Ishikawa (cell line): ENCODE measurements at regions not wholly inside any gene's neighbourhood (a gene's known extent, or its start where the extent isn't known, plus 50 kb on each side); places are given as distances from the start of the nearest gene placed in this dataset.

Experiments used
- CEBPB ChIP-seq: IDR thresholded peaks from 2 replicates; pipeline ENCODE4 v1.6.1; 2012
- CREB1 ChIP-seq: IDR thresholded peaks from 2 replicates; pipeline ENCODE4 v1.6.1; 2012; ENCODE audit warnings: low read depth
- EGR1 ChIP-seq: IDR thresholded peaks from 2 replicates; pipeline ENCODE4 v1.6.1; 2012
- EP300 ChIP-seq: IDR thresholded peaks from 2 replicates; pipeline ENCODE4 v1.6.1; 2012; ENCODE audit warnings: borderline replicate concordance
- FOXM1 ChIP-seq: IDR thresholded peaks from 2 replicates; pipeline ENCODE4 v1.6.1; 2012; ENCODE audit warnings: low read depth, borderline replicate concordance
- MAX ChIP-seq: IDR thresholded peaks from 2 replicates; pipeline ENCODE4 v1.6.1; 2012
- NFIC ChIP-seq: IDR thresholded peaks from 2 replicates; pipeline ENCODE4 v1.6.1; 2012
- RAD21 ChIP-seq: IDR thresholded peaks from 2 replicates; pipeline ENCODE4 v1.6.1; 2012; ENCODE audit warnings: low read depth
- REST ChIP-seq: IDR thresholded peaks from 2 replicates; pipeline ENCODE4 v1.6.1; 2012; ENCODE audit warnings: low read depth, mild to moderate bottlenecking
- TAF1 ChIP-seq: IDR thresholded peaks from 2 replicates; pipeline ENCODE4 v1.6.1; 2012; ENCODE audit warnings: low read depth, mild to moderate bottlenecking
- TCF12 ChIP-seq: IDR thresholded peaks from 2 replicates; pipeline ENCODE4 v1.6.1; 2012; ENCODE audit warnings: low read depth
- TEAD4 ChIP-seq: IDR thresholded peaks from 2 replicates; pipeline ENCODE4 v1.6.1; 2012
- YY1 ChIP-seq: IDR thresholded peaks from 2 replicates; pipeline ENCODE4 v1.6.1; 2012; ENCODE audit warnings: low read depth
- ZBTB7A ChIP-seq: IDR thresholded peaks from 2 replicates; pipeline ENCODE4 v1.6.1; 2012; ENCODE audit warnings: low read depth
- TF ChIP-seq, protein P1 (sequence below): IDR thresholded peaks from 2 replicates; pipeline ENCODE4 v1.6.1; 2012

- TF ChIP-seq ZBTB7A (no peak), MAX (no peak), EGR1 (no peak), TAF1 (no peak), TEAD4 (no peak), RAD21 (no peak), REST (no peak), TCF12 (no peak), CEBPB (no peak), NFIC (no peak), YY1 (no peak), CREB1 (no peak), EP300 (no peak), FOXM1 (no peak)
- TF ChIP-seq, protein P1, sequence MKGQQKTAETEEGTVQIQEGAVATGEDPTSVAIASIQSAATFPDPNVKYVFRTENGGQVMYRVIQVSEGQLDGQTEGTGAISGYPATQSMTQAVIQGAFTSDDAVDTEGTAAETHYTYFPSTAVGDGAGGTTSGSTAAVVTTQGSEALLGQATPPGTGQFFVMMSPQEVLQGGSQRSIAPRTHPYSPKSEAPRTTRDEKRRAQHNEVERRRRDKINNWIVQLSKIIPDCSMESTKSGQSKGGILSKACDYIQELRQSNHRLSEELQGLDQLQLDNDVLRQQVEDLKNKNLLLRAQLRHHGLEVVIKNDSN, result no peak
Measured at GRCh38 chr2:41546031-41546430, 501.8 kb upstream of the PKDCC start.

DNA sequence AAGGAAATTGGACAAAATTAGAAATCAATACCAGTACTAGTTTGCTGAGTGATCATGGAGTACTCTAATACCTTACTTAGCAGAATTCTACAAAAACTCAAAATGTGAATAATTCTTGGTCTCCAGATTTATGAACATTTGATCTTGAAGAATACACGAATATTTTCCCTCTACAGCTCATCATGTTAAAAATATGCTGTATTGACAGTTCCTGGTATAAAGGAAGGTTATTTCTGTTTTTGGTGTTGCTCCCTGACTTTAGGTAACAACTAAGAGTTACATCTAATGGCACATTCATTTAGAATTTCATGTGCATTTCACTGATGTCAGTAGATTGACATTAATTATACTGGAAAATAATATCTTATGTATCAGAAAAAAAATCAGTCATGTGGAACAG is 479.2 kb upstream of the PKDCC start:
- TF ChIP-seq REST (no peak), RAD21 (no peak), CEBPB (no peak), EP300 (no peak), EGR1 (no peak), MAX (no peak)
- TF ChIP-seq, protein P1, result no peak

DNA sequence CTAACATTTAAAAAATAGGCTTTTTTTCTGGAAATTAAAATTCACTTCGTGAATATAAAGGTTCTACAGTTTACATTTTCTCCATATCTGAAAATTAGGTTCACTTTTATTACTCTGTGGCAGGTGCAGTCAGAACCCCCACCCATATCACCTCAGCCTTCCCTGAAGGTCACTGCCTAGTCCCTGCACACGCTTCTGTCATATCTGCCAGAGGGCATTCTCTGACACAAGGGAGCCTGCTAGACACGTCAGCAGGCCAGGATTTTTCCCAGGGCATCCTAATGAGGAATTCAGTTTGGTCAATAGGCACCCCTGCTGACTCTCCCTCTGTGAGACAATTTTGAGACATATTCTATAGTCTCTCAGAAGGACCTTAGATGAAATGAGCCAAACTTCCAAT is 475.7 kb upstream of the PKDCC start:
- TF ChIP-seq CEBPB (no peak), REST (no peak), ZBTB7A (no peak), CREB1 (no peak), MAX (no peak), YY1 (no peak), FOXM1 (no peak), NFIC (no peak), TCF12 (no peak), EGR1 (no peak), TAF1 (no peak), TEAD4 (no peak), EP300 (no peak), RAD21 (no peak)
- TF ChIP-seq, protein P1, result no peak

DNA sequence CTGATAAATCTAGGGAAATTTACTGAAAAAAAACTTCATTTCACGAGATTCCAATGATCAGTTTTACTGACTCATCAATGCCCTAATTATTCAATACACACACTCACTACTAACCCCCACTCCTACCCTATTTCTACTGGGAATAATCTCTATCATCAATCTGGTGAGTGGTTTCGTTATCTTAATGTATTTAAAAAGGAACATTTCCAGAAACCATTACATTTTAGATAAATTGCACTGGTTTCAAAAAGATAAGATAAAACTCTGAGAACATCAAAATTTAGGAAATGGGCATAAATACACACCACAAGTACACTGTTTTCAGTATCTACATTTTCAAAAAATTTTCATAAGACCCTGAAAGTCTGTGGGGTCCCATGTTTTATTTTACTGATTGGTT is 471.4 kb upstream of the PKDCC start:
- no peak for TF ChIP-seq REST
- no peak for TF ChIP-seq NFIC
